ENCODE measurements at regions not wholly inside any gene's neighbourhood (a gene's known extent, or its start where the extent isn't known, plus 50 kb on each side); places are given as distances from the start of the nearest gene placed in this dataset.
A peak's percentile ranks its signal among the peaks of the same experiment; 100 is the strongest.

GRCh38 chr7:115701141-115701540 lies 329.4 kb downstream of the TFEC start:
- POLR2A ChIA-PET, result no interaction called here
- CTCF ChIA-PET, result no interaction called here

GRCh38 chr7:115694424-115694823 lies 336.1 kb downstream of the TFEC start:
- ChIA-PET CTCF (no interaction called here), POLR2A (no interaction called here)
- Histone ChIP-seq H3K9me3 (ENCODE audit: control insufficient read depth, insufficient read depth, low read depth, low read length) (no peaks in the 10 kb centered on the region), H3K36me3 (ENCODE audit: control insufficient read depth in 2 of 2, insufficient read depth in 1 of 2, low read length in 2 of 2) (no peaks in the 10 kb centered on the region), H3K4me3 (ENCODE audit: low read depth, low read length) (no peak overlapping the region), H3K4me1 (ENCODE audit: control insufficient read depth, insufficient read depth, low read length) (no peaks in the 10 kb centered on the region), H3K27ac (ENCODE audit: extremely low read depth, low read depth, low read length) (no peak overlapping the region)
- TF ChIP-seq ZNF148 (tag by site-specific recombination; IDR thresholded peaks at IDR 0.05; ENCODE audit: borderline replicate concordance), result no peak
- no peak for TF ChIP-seq ZNF341 (tag by site-specific recombination; IDR thresholded peaks at IDR 0.05; ENCODE audit: low read depth)
- TF ChIP-seq ZNF223 (tag by site-specific recombination; IDR thresholded peaks at IDR 0.05), result no peak
- no peak for TF ChIP-seq ZNF473 (tag by site-specific recombination; IDR thresholded peaks at IDR 0.05)
- TF ChIP-seq SP2 (tag by site-specific recombination; IDR thresholded peaks at IDR 0.05), result no peak
- TF ChIP-seq KLF9 (tag by site-specific recombination; IDR thresholded peaks at IDR 0.05; ENCODE audit: low read depth), result no peak
- no peak for TF ChIP-seq HOXD13 (CRISPR knock-in tag; IDR thresholded peaks at IDR 0.05; ENCODE audit: borderline replicate concordance)

More at GRCh38 chr7:115701141-115701540, 329.4 kb downstream of the TFEC start:
- no peaks in the 10 kb centered on the region for H3K9me3 ChIP-seq (ENCODE audit: control insufficient read depth, insufficient read depth, low read depth, low read length)
- no peak overlapping the region for H3K4me3 ChIP-seq (ENCODE audit: low read depth, low read length)
- TF ChIP-seq OVOL3 (tag by site-specific recombination; IDR thresholded peaks at IDR 0.05), result no peak
- TF ChIP-seq BCL11B (tag by site-specific recombination; IDR thresholded peaks at IDR 0.05; ENCODE audit: low read depth), result no peak
- no peak for TF ChIP-seq ZXDB (tag by site-specific recombination; IDR thresholded peaks at IDR 0.05)
- TF ChIP-seq ZNF704 (tag by site-specific recombination; IDR thresholded peaks at IDR 0.05), result no peak
- TF ChIP-seq ZNF560 (tag by site-specific recombination; IDR thresholded peaks at IDR 0.05; ENCODE audit: borderline replicate concordance), result no peak
- TF ChIP-seq ZNF280D (tag by site-specific recombination; IDR thresholded peaks at IDR 0.05), result no peak
- no peak for TF ChIP-seq SP7 (tag by site-specific recombination; IDR thresholded peaks at IDR 0.05)
- no peak for TF ChIP-seq ZNF571 (tag by site-specific recombination; IDR thresholded peaks at IDR 0.05)
- no peak for TF ChIP-seq ZNF747 (tag by site-specific recombination; IDR thresholded peaks at IDR 0.05)
- TF ChIP-seq ZNF514 (tag by site-specific recombination; IDR thresholded peaks at IDR 0.05), result no peak
- no peak overlapping the region for H3K27ac ChIP-seq (ENCODE audit: extremely low read depth, low read depth, low read length)
- H3K36me3 ChIP-seq (ENCODE audit: control insufficient read depth in 2 of 2, insufficient read depth in 1 of 2, low read length in 2 of 2), result no peaks in the 10 kb centered on the region
- H3K4me1 ChIP-seq (ENCODE audit: control insufficient read depth, insufficient read depth, low read length), result no peaks in the 10 kb centered on the region

- H3K36me3 ChIP-seq (ENCODE audit: control insufficient read depth in 2 of 2, insufficient read depth in 1 of 2, low read length in 2 of 2), result no peaks in the 10 kb centered on the region
- TF ChIP-seq ZNF114 (tag by site-specific recombination; IDR thresholded peaks at IDR 0.05), result no peak
- TF ChIP-seq SCRT2 (tag by site-specific recombination; IDR thresholded peaks at IDR 0.05), result peak; percentile 30; the same call in 1 of the 2 replicates
- ChIA-PET POLR2A (no interaction called here), CTCF (no interaction called here)
- no peak overlapping the region for H3K27ac ChIP-seq (ENCODE audit: extremely low read depth, low read depth, low read length)
- no peaks in the 10 kb centered on the region for H3K4me1 ChIP-seq (ENCODE audit: control insufficient read depth, insufficient read depth, low read length)
- no peak overlapping the region for H3K4me3 ChIP-seq (ENCODE audit: low read depth, low read length)
- no peaks in the 10 kb centered on the region for H3K9me3 ChIP-seq (ENCODE audit: control insufficient read depth, insufficient read depth, low read depth, low read length)
Measured at GRCh38 chr7:115693779-115694178, 336.8 kb downstream of the TFEC start.
